ENCODE measurements at regions not wholly inside any gene's neighbourhood (a gene's known extent, or its start where the extent isn't known, plus 50 kb on each side); places are given as distances from the start of the nearest gene placed in this dataset.

GRCh38 chr18:22872900-22873537 is 60.1 kb upstream of the RBBP8 start:
- TF ChIP-seq CTCF (IDR thresholded peaks at IDR 0.05; ENCODE audit: borderline replicate concordance, extremely low read depth, low read length, poor library complexity, severe bottlenecking): no peak
- no peak for TF ChIP-seq EZH2 (IDR thresholded peaks at IDR 0.05; ENCODE audit: borderline replicate concordance, low read depth, low read length, severe bottlenecking)

Data from DND-41 (cell line).